GM12878 (cell line): ENCODE measurements at regions not wholly inside any gene's neighbourhood (a gene's known extent, or its start where the extent isn't known, plus 50 kb on each side); places are given as distances from the start of the nearest gene placed in this dataset.

Experiments
- ATAC-seq: fragments of 200-7000 bp; cut with Tn5 transposase; 3 replicates; pipeline ENCODE4 v1.9.1; 2020; ENCODE audit warnings: mild to moderate bottlenecking, moderate library complexity
- BruUV-seq: library from RNA; stranded (reverse); fragments of 400-500 nt; replicated peaks from 2 replicates; lab custom pipeline; 2021; lab: Mats Ljungman, UMichigan
- CTCF ChIA-PET: fragments of 300-600 bp; sonication (Branson Sonifier 250); formaldehyde crosslinking; extraction: SDS; loops from one replicate; lab custom pipeline; 2021; ENCODE audit warnings: inconsistent platforms; lab: Yijun Ruan, JAX
- POLR2A ChIA-PET: fragments of 350-600 bp; formaldehyde crosslinking; extraction: SDS; loops from one replicate; lab custom pipeline; 2021; ENCODE audit warnings: inconsistent platforms; lab: Charles Lee
- RAD21 ChIA-PET: fragments of 300-600 bp; sonication (Branson Sonifier 250); formaldehyde crosslinking; loops from one replicate; lab custom pipeline; 2023; ENCODE audit warnings: antibody characterized with exemption; ENCODE audit not compliant: unreplicated experiment; lab: Charles Lee
- SMC1A ChIA-PET: fragments of 300-600 bp; sonication (Branson Sonifier 250); formaldehyde crosslinking; loops from one replicate; lab custom pipeline; 2023; ENCODE audit not compliant: unreplicated experiment, uncharacterized antibody; lab: Charles Lee
- DNase-seq: peaks from one replicate; pipeline ENCODE4 v3.0.0-alpha.2; 2011; ENCODE audit warnings: low read depth, low spot score
- FAIRE-seq: peaks from 3 replicates; lab custom pipeline; 2011; peaks lifted over from hg19 to GRCh38; lab: Jason Lieb, UNC
- H2AFZ ChIP-seq: 2 replicates; pipeline ENCODE4 v1.6.0; 2011; ENCODE audit warnings: low read depth, low read length, control low read depth; ENCODE audit not compliant: control insufficient read depth
- H3K27ac ChIP-seq: 2 replicates; pipeline ENCODE4 v1.5.1; 2011; ENCODE audit warnings: control low read depth; ENCODE audit not compliant: control insufficient read depth, insufficient read depth
- H3K27me3 ChIP-seq, 2 experiments: replicated peaks in 1 of 2; 2 replicates each; pipeline versions ENCODE4 v1.6.0 to v1.6.1; 2011; ENCODE audit warnings: low read length in 1 of 2; ENCODE audit not compliant: control insufficient read depth in 2 of 2, insufficient read depth in 2 of 2
- H3K36me3 ChIP-seq, 2 experiments: 2 replicates each; pipeline ENCODE4 v1.5.1; 2011; ENCODE audit warnings: low read length in 1 of 2; ENCODE audit not compliant: control insufficient read depth in 2 of 2, insufficient read depth in 2 of 2
- H3K4me1 ChIP-seq: 2 replicates; pipeline ENCODE4 v1.6.1; 2011; ENCODE audit warnings: mild to moderate bottlenecking, low read length, moderate library complexity, mixed read lengths; ENCODE audit not compliant: control insufficient read depth, insufficient read depth
- H3K4me2 ChIP-seq: 2 replicates; pipeline ENCODE4 v1.6.0; 2011; ENCODE audit warnings: control low read depth; ENCODE audit not compliant: control insufficient read depth, insufficient read depth
- H3K4me3 ChIP-seq: fragments of 200-600 bp; sonication (generic); 2 replicates; pipeline ENCODE4 v1.5.1; 2016
- H3K79me2 ChIP-seq: 2 replicates; pipeline ENCODE4 v1.6.0; 2011; ENCODE audit warnings: low read length; ENCODE audit not compliant: control insufficient read depth, insufficient read depth
- H3K9ac ChIP-seq: 2 replicates; pipeline ENCODE4 v1.8.0; 2011; ENCODE audit warnings: low read length, control low read depth, mixed read lengths; ENCODE audit not compliant: control insufficient read depth, insufficient read depth
- H3K9me3 ChIP-seq: replicated peaks from 3 replicates; pipeline ENCODE4 v1.5.1; 2011; ENCODE audit warnings: mild to moderate bottlenecking, low read length; ENCODE audit not compliant: control insufficient read depth, insufficient read depth
- H4K20me1 ChIP-seq: 2 replicates; pipeline ENCODE4 v1.6.0; 2011; ENCODE audit not compliant: control insufficient read depth, insufficient read depth
- CBFB ChIP-seq: IDR thresholded peaks from 2 replicates; pipeline ENCODE4 v1.6.1; 2016; ENCODE audit warnings: antibody characterized with exemption, low read depth
- IKZF1 ChIP-seq: fragments of 450-650 bp; conservative IDR thresholded peaks from 2 replicates; pipeline ENCODE4 v1.6.1; 2017; ENCODE audit warnings: antibody characterized with exemption, mild to moderate bottlenecking
- NFYA ChIP-seq: IDR thresholded peaks from 2 replicates; pipeline ENCODE4 v1.6.1; 2011; ENCODE audit warnings: low read depth, mild to moderate bottlenecking, low read length, improper control_type of control experiment, borderline replicate concordance
- NFYB ChIP-seq: IDR thresholded peaks from 2 replicates; pipeline ENCODE4 v1.6.1; 2011; ENCODE audit warnings: low read depth, mild to moderate bottlenecking, low read length, improper control_type of control experiment, moderate library complexity; ENCODE audit not compliant: insufficient read depth
- PAX8 ChIP-seq: fragments of 450-650 bp; IDR thresholded peaks from 2 replicates; pipeline ENCODE4 v1.6.1; 2017; ENCODE audit warnings: mild to moderate bottlenecking, moderate library complexity
- RB1 ChIP-seq: fragments of 450-650 bp; formaldehyde crosslinking; IDR thresholded peaks from 2 replicates; pipeline ENCODE4 v1.6.1; 2017; ENCODE audit warnings: mild to moderate bottlenecking, borderline replicate concordance
- RUNX3 ChIP-seq: IDR thresholded peaks from 2 replicates; pipeline ENCODE4 v1.6.1; 2012; ENCODE audit warnings: low read length, inconsistent platforms
- SIN3A ChIP-seq: IDR thresholded peaks from 2 replicates; pipeline ENCODE4 v1.6.1; 2012; ENCODE audit warnings: low read depth, low read length, improper control_type of control experiment
- SMC3 ChIP-seq: IDR thresholded peaks from 2 replicates; pipeline ENCODE4 v1.6.1; 2011; ENCODE audit warnings: low read length, improper control_type of control experiment, borderline replicate concordance
- WGBS: methylation state at CpG from one replicate; pipeline ENCODE4 v1.1.6; 2016; ENCODE audit warnings: low lambda C conversion rate; ENCODE audit not compliant: insufficient replicate concordance, insufficient coverage; ENCODE audit errors: missing lambda C conversion rate; 5-methylcytosine and 5-hydroxymethylcytosine counted together
- in situ Hi-C: fragments of 300-500 bp; cut with MboI; formaldehyde crosslinking; loops from 9 replicates; pipeline ENCODE4 v1.14.3; 2018; ENCODE audit warnings: mixed read lengths
- intact Hi-C: fragments of 100-400 bp; cut with micrococcal nuclease; formaldehyde crosslinking; loops from one replicate; pipeline ENCODE4 v1.14.2; 2022; ENCODE audit not compliant: unreplicated experiment
- TF ChIP-seq, protein P1 (sequence below): IDR thresholded peaks from 2 replicates; pipeline ENCODE4 v1.6.1; 2011; ENCODE audit warnings: borderline replicate concordance, low read depth, mild to moderate bottlenecking, moderate library complexity, low read length; ENCODE audit not compliant: insufficient read depth, poor library complexity, severe bottlenecking

DNA sequence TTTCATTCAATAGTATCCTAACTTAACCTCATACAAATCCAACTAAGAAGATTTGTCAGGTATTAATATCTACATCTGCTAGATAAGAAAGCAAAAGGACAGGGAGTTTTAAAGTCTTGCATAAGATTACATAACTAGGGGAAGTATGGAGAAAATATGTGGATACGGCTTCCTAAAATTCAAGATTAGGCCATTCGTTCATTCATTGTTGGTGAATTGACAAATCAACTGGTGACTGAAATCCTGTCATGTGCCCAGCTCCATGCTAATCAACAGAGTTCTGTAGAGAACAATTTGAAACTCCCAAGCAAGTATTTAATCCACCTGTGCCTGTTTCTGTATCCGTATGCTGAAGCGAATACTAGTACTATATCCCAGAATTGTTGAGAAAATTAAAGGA lies 260.9 kb upstream of the USP15 start (continued):
- TF ChIP-seq PAX8 (no peak), RUNX3 (no peak), IKZF1 (no peak), CBFB (no peak)

DNA sequence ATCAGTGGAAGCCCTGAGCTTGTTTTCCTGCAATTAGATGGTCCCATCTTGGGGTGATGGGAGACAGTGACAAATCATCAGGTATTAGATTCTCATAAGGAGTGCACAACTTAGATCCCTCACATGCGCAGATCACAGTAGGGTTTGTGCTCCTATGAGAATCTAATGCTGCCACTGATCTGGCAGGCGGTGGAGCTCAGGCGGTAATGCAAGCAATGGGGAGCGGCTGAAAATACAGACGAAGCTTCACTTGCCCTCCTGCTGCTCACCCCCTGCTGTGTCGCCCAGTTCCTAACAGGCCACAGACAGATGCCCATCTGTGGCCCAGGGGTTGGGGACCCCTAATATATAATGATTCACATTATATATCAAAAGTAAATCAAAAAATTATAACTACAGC lies 258.8 kb upstream of the USP15 start:
- in situ Hi-C loops = no loop called here
- ChIA-PET POLR2A (no interaction called here), CTCF (no interaction called here), RAD21 (no interaction called here), SMC1A (no interaction called here)
- Histone ChIP-seq H3K9me3 (no peaks in the 10 kb centered on the region), H2AFZ (no peak overlapping the region), H3K9ac (no peak overlapping the region), H3K4me2 (no peak overlapping the region), H4K20me1 (no peaks in the 10 kb centered on the region), H3K27me3 (no peaks in the 10 kb centered on the region), H3K4me1 (no peaks in the 10 kb centered on the region), H3K79me2 (no peaks in the 10 kb centered on the region), H3K4me3 (no peak overlapping the region), H3K27ac (no peak overlapping the region), H3K36me3 (no peaks in the 10 kb centered on the region)
- intact Hi-C loops = no loop called here
- 52% methylated on average over 6 of the region's 6 CpGs for WGBS
- DNase-seq (no peak), ATAC-seq (no peak), FAIRE-seq (no peak)
- no TSS peak for BruUV-seq
- TF ChIP-seq NFYB (no peak), SMC3 (no peak), RB1 (no peak), SIN3A (no peak), NFYA (no peak)
- TF ChIP-seq, protein P1, sequence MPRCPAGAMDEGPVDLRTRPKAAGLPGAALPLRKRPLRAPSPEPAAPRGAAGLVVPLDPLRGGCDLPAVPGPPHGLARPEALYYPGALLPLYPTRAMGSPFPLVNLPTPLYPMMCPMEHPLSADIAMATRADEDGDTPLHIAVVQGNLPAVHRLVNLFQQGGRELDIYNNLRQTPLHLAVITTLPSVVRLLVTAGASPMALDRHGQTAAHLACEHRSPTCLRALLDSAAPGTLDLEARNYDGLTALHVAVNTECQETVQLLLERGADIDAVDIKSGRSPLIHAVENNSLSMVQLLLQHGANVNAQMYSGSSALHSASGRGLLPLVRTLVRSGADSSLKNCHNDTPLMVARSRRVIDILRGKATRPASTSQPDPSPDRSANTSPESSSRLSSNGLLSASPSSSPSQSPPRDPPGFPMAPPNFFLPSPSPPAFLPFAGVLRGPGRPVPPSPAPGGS = no peak
